ENCODE measurements at regions not wholly inside any gene's neighbourhood (a gene's known extent, or its start where the extent isn't known, plus 50 kb on each side); places are given as distances from the start of the nearest gene placed in this dataset.

GRCh38 chr4:92231511-92231910 lies 72.3 kb upstream of the GRID2 start:
- Histone ChIP-seq H3K9me3 (no peaks in the 10 kb centered on the region), H3K27ac (no peak overlapping the region), H3K4me3 (no peak overlapping the region), H3K36me3 (no peaks in the 10 kb centered on the region), H3K4me1 (no peaks in the 10 kb centered on the region), H3K27me3 (no peaks in the 10 kb centered on the region)
- intact Hi-C loops (cut with DNase I; ENCODE audit: low total_unique reads) = no loop called here
- no peak for DNase-seq
- no peak for TF ChIP-seq CTCF (IDR thresholded peaks at IDR 0.05)

GRCh38 chr4:92232566-92232965 lies 71.2 kb upstream of the GRID2 start:
- no peak for TF ChIP-seq CTCF (IDR thresholded peaks at IDR 0.05)
- Histone ChIP-seq H3K4me3 (no peak overlapping the region), H3K36me3 (no peaks in the 10 kb centered on the region), H3K27me3 (no peaks in the 10 kb centered on the region), H3K9me3 (no peaks in the 10 kb centered on the region), H3K27ac (no peak overlapping the region), H3K4me1 (no peaks in the 10 kb centered on the region)
- no peak for DNase-seq
- intact Hi-C loops (cut with DNase I; ENCODE audit: low total_unique reads) = no loop called here

GRCh38 chr4:92234393-92235176 lies 69.2 kb upstream of the GRID2 start:
- H3K27ac ChIP-seq = no peak overlapping the region
- no peak for DNase-seq
- no peaks in the 10 kb centered on the region for H3K27me3 ChIP-seq
- peaks cover 0 to 5% (median 0%) of the 10 kb centered on the region in 3 donors for H3K9me3 ChIP-seq
- H3K4me1 ChIP-seq = no peaks in the 10 kb centered on the region
- no peak overlapping the region for H3K4me3 ChIP-seq
- no peak for TF ChIP-seq CTCF (IDR thresholded peaks at IDR 0.05)
- H3K36me3 ChIP-seq = no peaks in the 10 kb centered on the region
- intact Hi-C loops (cut with DNase I; ENCODE audit: low total_unique reads) = no loop called here

- DNase-seq = no peak
- no peaks in the 10 kb centered on the region for H3K4me1 ChIP-seq
- no peak overlapping the region for H3K27ac ChIP-seq
- intact Hi-C loops (cut with DNase I; ENCODE audit: low total_unique reads) = no loop called here
- no peak for TF ChIP-seq CTCF (IDR thresholded peaks at IDR 0.05)
- no peaks in the 10 kb centered on the region for H3K36me3 ChIP-seq
- peaks cover 0 to 8% (median 0%) of the 10 kb centered on the region in 3 donors for H3K9me3 ChIP-seq
- H3K4me3 ChIP-seq = no peak overlapping the region
- H3K27me3 ChIP-seq = no peaks in the 10 kb centered on the region
Observed at GRCh38 chr4:92235731-92236130, 68.0 kb upstream of the GRID2 start.

- Histone ChIP-seq H3K36me3 (no peaks in the 10 kb centered on the region), H3K27me3 (no peaks in the 10 kb centered on the region), H3K9me3 (peaks cover 0 to 8% (median 0%) of the 10 kb centered on the region in 3 donors), H3K4me1 (no peaks in the 10 kb centered on the region), H3K4me3 (no peak overlapping the region), H3K27ac (no peak overlapping the region)
- DNase-seq = no peak
- no peak for TF ChIP-seq CTCF (IDR thresholded peaks at IDR 0.05)
- intact Hi-C loops (cut with DNase I; ENCODE audit: low total_unique reads) = no loop called here
Observed at GRCh38 chr4:92236877-92237276, 66.9 kb upstream of the GRID2 start.
